Mucosa of descending colon (tissue), 3 donors: ENCODE measurements at regions not wholly inside any gene's neighbourhood (a gene's known extent, or its start where the extent isn't known, plus 50 kb on each side); places are given as distances from the start of the nearest gene placed in this dataset.

Source experiments
- ATAC-seq: fragments of 200-7000 bp; cut with Tn5 transposase; one replicate; pipeline ENCODE4 v1.9.1; 2020; ENCODE audit warnings: mild to moderate bottlenecking, moderate library complexity
- DNase-seq, 3 donors: peaks; one replicate each; pipeline ENCODE4 v3.0.0-alpha.2; 2020
- H3K36me3 ChIP-seq: fragments of 200-600 bp; one replicate; pipeline ENCODE4 v1.8.0; 2021; ENCODE audit warnings: low read depth, mild to moderate bottlenecking
- H3K4me1 ChIP-seq: fragments of 200-600 bp; one replicate; pipeline ENCODE4 v1.8.0; 2021; ENCODE audit warnings: low read depth, mild to moderate bottlenecking
- H3K4me3 ChIP-seq: fragments of 200-600 bp; one replicate; pipeline ENCODE4 v1.8.0; 2021; ENCODE audit warnings: mild to moderate bottlenecking
- H3K9me3 ChIP-seq: fragments of 200-600 bp; one replicate; pipeline ENCODE4 v1.8.0; 2021; ENCODE audit warnings: mild to moderate bottlenecking
- CTCF ChIP-seq: fragments of 200-600 bp; IDR thresholded peaks from one replicate; pipeline ENCODE4 v1.8.0; 2022; ENCODE audit warnings: antibody characterized with exemption, mild to moderate bottlenecking
- intact Hi-C, 2 donors: fragments of 100-400 bp; cut with DNase I in 1 of 2; cut with micrococcal nuclease in 1 of 2; formaldehyde crosslinking; loops; one replicate each; pipeline versions ENCODE4 v1.11.0 to v1.11.1; 2022; cut with DNase I, micrococcal nuclease
- donor health status: DM: no; HTN: no; CAD: no; lungs with moderate emphysema.
- donor health status: DM: no; HTN: no; CAD: no.
- donor health status: DM: no; HTN: yes; CAD: no.

- no peak for TF ChIP-seq CTCF
- no peaks in the 10 kb centered on the region for H3K4me1 ChIP-seq
- H3K4me3 ChIP-seq = no peak overlapping the region
- DNase-seq (peak in 1 of 3 donors; percentile 28), ATAC-seq (no peak)
- intact Hi-C loops = no loop called here
- H3K36me3 ChIP-seq = no peaks in the 10 kb centered on the region
- H3K9me3 ChIP-seq = peaks cover 4% of the 10 kb centered on the region
Measured at GRCh38 chrX:126064901-126065541, 101.1 kb downstream of the DCAF12L2 start.

GRCh38 chrX:126065901-126066660 is 100.0 kb downstream of the DCAF12L2 start:
- ATAC-seq (no peak), DNase-seq (peak in 1 of 3 donors; percentile 33)
- Histone ChIP-seq H3K9me3 (peaks cover 4% of the 10 kb centered on the region), H3K4me3 (no peak overlapping the region), H3K36me3 (no peaks in the 10 kb centered on the region), H3K4me1 (no peaks in the 10 kb centered on the region)
- no peak for TF ChIP-seq CTCF
- intact Hi-C loops = no loop called here
